Nephron (organoid): ENCODE measurements at regions not wholly inside any gene's neighbourhood (a gene's known extent, or its start where the extent isn't known, plus 50 kb on each side); places are given as distances from the start of the nearest gene placed in this dataset.

Experiments used
- H3K27ac Mint-ChIP-seq, 3 experiments: 2 replicates each; pipeline ENCODE4 v1.8.0; 2020; ENCODE audit warnings: mixed read lengths in 3 of 3, mild to moderate bottlenecking in 2 of 3, moderate library complexity in 1 of 3
- H3K27me3 Mint-ChIP-seq: 2 replicates; pipeline ENCODE4 v1.8.0; 2021; ENCODE audit warnings: low read depth, mild to moderate bottlenecking, moderate library complexity, mixed read lengths
- H3K36me3 Mint-ChIP-seq: 2 replicates; pipeline ENCODE4 v1.8.0; 2020; ENCODE audit warnings: low read depth, mixed read lengths
- H3K4me1 Mint-ChIP-seq: 2 replicates; pipeline ENCODE4 v1.8.0; 2020; ENCODE audit warnings: mixed read lengths
- H3K4me3 Mint-ChIP-seq, 3 experiments: 2 replicates each; pipeline ENCODE4 v1.8.0; 2020; ENCODE audit warnings: mild to moderate bottlenecking in 3 of 3, mixed read lengths in 3 of 3, moderate library complexity in 2 of 3
- H3K9me3 Mint-ChIP-seq: 2 replicates; pipeline ENCODE4 v1.8.0; 2020; ENCODE audit warnings: mixed read lengths
- TF ChIP-seq, protein P1 (sequence below), 3 experiments: fragments of 200-600 bp; sonication (generic); IDR thresholded peaks; one replicate each; pipeline ENCODE4 v1.5.0; 2021; ENCODE audit warnings: antibody characterized with exemption in 3 of 3; ENCODE audit not compliant: unreplicated experiment in 3 of 3

DNA sequence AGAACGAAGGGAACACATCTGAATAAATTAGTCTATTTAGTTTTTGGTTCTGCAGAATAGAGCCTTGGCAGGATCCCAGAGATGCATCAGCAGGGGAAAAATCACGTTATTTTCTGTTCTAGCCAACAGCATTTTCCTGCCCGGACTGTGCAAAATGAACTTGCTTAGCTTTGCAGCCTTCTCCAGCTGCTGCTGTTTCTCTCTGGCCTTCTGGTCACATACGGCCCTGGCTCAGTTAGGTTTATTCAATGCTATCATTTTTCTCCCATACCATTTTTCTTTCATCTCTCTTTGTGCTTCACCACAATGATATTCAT lies 110.4 kb upstream of the KL start:
- no peaks in the 10 kb centered on the region for H3K27me3 Mint-ChIP-seq
- H3K4me1 Mint-ChIP-seq, result peaks cover 71% of the 10 kb centered on the region
- peak overlapping the region; percentile 56 to 99 (median 90) for H3K27ac Mint-ChIP-seq
- H3K36me3 Mint-ChIP-seq, result no peaks in the 10 kb centered on the region
- H3K9me3 Mint-ChIP-seq, result peaks cover 3% of the 10 kb centered on the region
- H3K4me3 Mint-ChIP-seq, result no peak overlapping the region
- TF ChIP-seq, protein P1, sequence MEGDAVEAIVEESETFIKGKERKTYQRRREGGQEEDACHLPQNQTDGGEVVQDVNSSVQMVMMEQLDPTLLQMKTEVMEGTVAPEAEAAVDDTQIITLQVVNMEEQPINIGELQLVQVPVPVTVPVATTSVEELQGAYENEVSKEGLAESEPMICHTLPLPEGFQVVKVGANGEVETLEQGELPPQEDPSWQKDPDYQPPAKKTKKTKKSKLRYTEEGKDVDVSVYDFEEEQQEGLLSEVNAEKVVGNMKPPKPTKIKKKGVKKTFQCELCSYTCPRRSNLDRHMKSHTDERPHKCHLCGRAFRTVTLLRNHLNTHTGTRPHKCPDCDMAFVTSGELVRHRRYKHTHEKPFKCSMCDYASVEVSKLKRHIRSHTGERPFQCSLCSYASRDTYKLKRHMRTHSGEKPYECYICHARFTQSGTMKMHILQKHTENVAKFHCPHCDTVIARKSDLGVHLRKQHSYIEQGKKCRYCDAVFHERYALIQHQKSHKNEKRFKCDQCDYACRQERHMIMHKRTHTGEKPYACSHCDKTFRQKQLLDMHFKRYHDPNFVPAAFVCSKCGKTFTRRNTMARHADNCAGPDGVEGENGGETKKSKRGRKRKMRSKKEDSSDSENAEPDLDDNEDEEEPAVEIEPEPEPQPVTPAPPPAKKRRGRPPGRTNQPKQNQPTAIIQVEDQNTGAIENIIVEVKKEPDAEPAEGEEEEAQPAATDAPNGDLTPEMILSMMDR (IDR thresholded peaks at IDR 0.05; ENCODE audit: unreplicated experiment in 3 of 3), result no peak

GRCh38 chr13:32907211-32907610 lies 109.0 kb upstream of the KL start:
- peaks cover 66% of the 10 kb centered on the region for H3K4me1 Mint-ChIP-seq
- TF ChIP-seq, protein P1 (IDR thresholded peaks at IDR 0.05; ENCODE audit: unreplicated experiment in 3 of 3), result no peak
- H3K9me3 Mint-ChIP-seq, result no peaks in the 10 kb centered on the region
- no peaks in the 10 kb centered on the region for H3K27me3 Mint-ChIP-seq
- no peak overlapping the region for H3K4me3 Mint-ChIP-seq
- no peaks in the 10 kb centered on the region for H3K36me3 Mint-ChIP-seq
- H3K27ac Mint-ChIP-seq, result peak overlapping the region; percentile 94 to 99 (median 94)

DNA sequence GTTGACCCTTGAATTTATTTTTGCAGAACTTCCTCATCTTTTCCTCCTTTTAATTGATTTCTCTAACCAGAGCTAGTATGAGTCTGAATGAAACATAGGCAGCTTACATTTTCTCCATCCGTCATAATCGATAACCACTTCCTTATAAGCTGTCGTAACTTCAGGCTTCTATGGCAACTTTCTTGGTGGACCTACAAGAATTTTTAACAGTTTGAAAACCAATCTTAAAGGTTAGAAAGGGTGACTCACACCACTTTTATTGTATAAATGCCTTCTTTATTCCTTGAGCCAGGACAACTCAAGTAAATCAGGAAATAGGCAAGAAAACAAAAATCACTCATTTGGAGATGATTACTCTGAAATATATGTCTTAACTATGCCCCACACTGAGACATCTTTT lies 105.7 kb upstream of the KL start:
- peaks cover 7% of the 10 kb centered on the region for H3K9me3 Mint-ChIP-seq
- no peaks in the 10 kb centered on the region for H3K36me3 Mint-ChIP-seq
- H3K27ac Mint-ChIP-seq, result peak overlapping the region; percentile 7 to 99 (median 55)
- TF ChIP-seq, protein P1 (IDR thresholded peaks at IDR 0.05; ENCODE audit: unreplicated experiment in 3 of 3), result no peak
- H3K4me3 Mint-ChIP-seq, result no peak overlapping the region
- H3K27me3 Mint-ChIP-seq, result peaks cover 3% of the 10 kb centered on the region
- peaks cover 36% of the 10 kb centered on the region for H3K4me1 Mint-ChIP-seq

DNA sequence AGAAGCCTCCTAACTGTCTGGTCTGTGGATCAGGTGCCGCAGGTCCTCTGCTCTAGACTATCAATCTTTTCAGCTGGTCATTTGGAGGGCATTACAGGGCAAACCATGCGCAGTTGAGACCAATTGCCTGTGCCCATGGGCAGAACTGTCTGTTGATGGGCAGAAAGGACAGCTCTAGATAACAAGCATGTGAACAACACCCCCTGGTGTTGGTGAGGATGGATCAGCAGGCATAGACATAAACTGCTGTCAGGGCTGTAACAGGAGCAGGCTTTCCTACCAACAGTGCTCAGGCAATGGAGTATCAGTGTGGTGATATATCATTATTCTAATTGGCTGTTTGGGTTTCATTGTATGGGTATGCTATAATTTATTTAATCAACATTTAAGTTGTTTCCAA lies 104.7 kb upstream of the KL start:
- Mint-ChIP-seq H3K36me3 (no peaks in the 10 kb centered on the region), H3K27me3 (peaks cover 3% of the 10 kb centered on the region), H3K4me1 (peaks cover 26% of the 10 kb centered on the region), H3K9me3 (peaks cover 13% of the 10 kb centered on the region), H3K27ac (peak overlapping the region in 2 of 3 experiments; percentile 69 to 99), H3K4me3 (no peak overlapping the region)
- TF ChIP-seq, protein P1 (IDR thresholded peaks at IDR 0.05; ENCODE audit: unreplicated experiment in 3 of 3), result peak in 2 of 3 experiments; percentile 14 to 38

- peaks cover 3% of the 10 kb centered on the region for H3K27me3 Mint-ChIP-seq
- peaks cover 25% of the 10 kb centered on the region for H3K9me3 Mint-ChIP-seq
- H3K27ac Mint-ChIP-seq, result peak overlapping the region in 1 of 3 experiments; percentile 3
- peaks cover 4% of the 10 kb centered on the region for H3K36me3 Mint-ChIP-seq
- peaks cover 5% of the 10 kb centered on the region for H3K4me1 Mint-ChIP-seq
- H3K4me3 Mint-ChIP-seq, result no peak overlapping the region
- TF ChIP-seq, protein P1 (IDR thresholded peaks at IDR 0.05; ENCODE audit: unreplicated experiment in 3 of 3), result no peak
Observed at GRCh38 chr13:32914686-32915085, 101.5 kb upstream of the KL start.

- TF ChIP-seq, protein P1 (IDR thresholded peaks at IDR 0.05; ENCODE audit: unreplicated experiment in 3 of 3), result no peak
- Mint-ChIP-seq H3K27ac (peak overlapping the region; percentile 86 to 96 (median 88)), H3K4me3 (peak overlapping the region in 1 of 3 experiments; percentile 14), H3K9me3 (peaks cover 25% of the 10 kb centered on the region), H3K27me3 (peaks cover 3% of the 10 kb centered on the region), H3K4me1 (peaks cover 18% of the 10 kb centered on the region), H3K36me3 (peaks cover 4% of the 10 kb centered on the region)
Observed at GRCh38 chr13:32917504-32917903, 98.7 kb upstream of the KL start.
